CD4-positive, alpha-beta T cell treated with Interleukin-4 for 1 hour (primary cell): ENCODE measurements at regions not wholly inside any gene's neighbourhood (a gene's known extent, or its start where the extent isn't known, plus 50 kb on each side); places are given as distances from the start of the nearest gene placed in this dataset.
"Not testable (repeated sequence)": the region's sequence is repeated elsewhere in the genome, so short reads cannot be mapped to it uniquely, and the experiment has no call there.

Source experiments
- DNase-seq, 2 donors: peaks; one replicate each; pipeline ENCODE4 v3.0.0-alpha.2; 2020 to 2022

GRCh38 chr2:89797320-89798038 is 1106.0 kb downstream of the RPIA start:
- no peak for DNase-seq

GRCh38 chr2:89801207-89801606 is 1109.7 kb downstream of the RPIA start:
- not testable (repeated sequence) for DNase-seq

GRCh38 chr2:89806363-89806762 is 1114.9 kb downstream of the RPIA start:
- DNase-seq = not testable (repeated sequence)

GRCh38 chr2:89811295-89811694 is 1119.8 kb downstream of the RPIA start:
- DNase-seq = no peak

GRCh38 chr2:89811910-89812309 is 1120.4 kb downstream of the RPIA start:
- DNase-seq = not testable (repeated sequence)

GRCh38 chr2:89814359-89814758 is 1122.9 kb downstream of the RPIA start:
- not testable (repeated sequence) for DNase-seq

- no peak for DNase-seq
Measured at GRCh38 chr2:89818873-89819272, 1127.4 kb downstream of the RPIA start.

GRCh38 chr2:89819809-89820208 is 1128.3 kb downstream of the RPIA start:
- DNase-seq = no peak

- no peak for DNase-seq
Measured at GRCh38 chr2:89820248-89820647, 1128.8 kb downstream of the RPIA start.

GRCh38 chr2:89821455-89821945 is 1130.0 kb downstream of the RPIA start:
- DNase-seq = no peak

- not testable (repeated sequence) for DNase-seq
Measured at GRCh38 chr2:89822342-89822741, 1130.9 kb downstream of the RPIA start.

GRCh38 chr2:89823556-89823955 is 1132.1 kb downstream of the RPIA start:
- DNase-seq = no peak

GRCh38 chr2:89825034-89825433 is 1133.6 kb downstream of the RPIA start:
- DNase-seq = no peak

GRCh38 chr2:89826741-89827140 is 1135.3 kb downstream of the RPIA start:
- DNase-seq = not testable (repeated sequence)

- not testable (repeated sequence) for DNase-seq
Measured at GRCh38 chr2:89827829-89828228, 1136.4 kb downstream of the RPIA start.

- DNase-seq = not testable (repeated sequence)
Measured at GRCh38 chr2:89828416-89828815, 1136.9 kb downstream of the RPIA start.

- not testable (repeated sequence) for DNase-seq
Measured at GRCh38 chr2:89828961-89829631, 1137.6 kb downstream of the RPIA start.

- no peak for DNase-seq
Measured at GRCh38 chr2:89829828-89830227, 1138.4 kb downstream of the RPIA start.

- DNase-seq = not testable (repeated sequence)
Measured at GRCh38 chr2:89830341-89831218, 1139.1 kb downstream of the RPIA start.

- no peak for DNase-seq
Measured at GRCh38 chr2:89831641-89832498, 1140.4 kb downstream of the RPIA start.

GRCh38 chr2:89833116-89833779 is 1141.8 kb downstream of the RPIA start:
- DNase-seq = no peak

GRCh38 chr2:89833780-89834117 is 1142.3 kb downstream of the RPIA start:
- no peak for DNase-seq
